Activated naive CD4-positive, alpha-beta T cell treated with anti-CD3 and anti-CD28 coated beads, Interleukin-2, amount 10 ng/mL, durations not matched to agents 7 days and 5 days (primary cell): ENCODE measurements at regions not wholly inside any gene's neighbourhood (a gene's known extent, or its start where the extent isn't known, plus 50 kb on each side); places are given as distances from the start of the nearest gene placed in this dataset.

Experiments
- CTCF ChIA-PET: fragments of 350-600 bp; sonication (Branson Sonifier 250); formaldehyde crosslinking; loops from one replicate; lab custom pipeline; 2021; ENCODE audit warnings: antibody characterized with exemption; lab: Charles Lee
- DNase-seq: peaks from one replicate; pipeline ENCODE4 v3.0.0-alpha.2; 2020
- H3K27ac Mint-ChIP-seq: one replicate; pipeline ENCODE4 v1.8.0; 2021; ENCODE audit warnings: mild to moderate bottlenecking, moderate library complexity, mixed read lengths
- H3K27me3 Mint-ChIP-seq: one replicate; pipeline ENCODE4 v1.8.0; 2021; ENCODE audit warnings: mild to moderate bottlenecking, mixed read lengths
- H3K36me3 Mint-ChIP-seq: one replicate; pipeline ENCODE4 v1.8.0; 2021; ENCODE audit warnings: mixed read lengths
- H3K4me1 Mint-ChIP-seq: one replicate; pipeline ENCODE4 v1.8.0; 2021; ENCODE audit warnings: mixed read lengths
- H3K4me3 Mint-ChIP-seq: one replicate; pipeline ENCODE4 v1.8.0; 2021; ENCODE audit warnings: mild to moderate bottlenecking, moderate library complexity, mixed read lengths
- H3K9me3 Mint-ChIP-seq: one replicate; pipeline ENCODE4 v1.8.0; 2021; ENCODE audit warnings: mixed read lengths

DNA sequence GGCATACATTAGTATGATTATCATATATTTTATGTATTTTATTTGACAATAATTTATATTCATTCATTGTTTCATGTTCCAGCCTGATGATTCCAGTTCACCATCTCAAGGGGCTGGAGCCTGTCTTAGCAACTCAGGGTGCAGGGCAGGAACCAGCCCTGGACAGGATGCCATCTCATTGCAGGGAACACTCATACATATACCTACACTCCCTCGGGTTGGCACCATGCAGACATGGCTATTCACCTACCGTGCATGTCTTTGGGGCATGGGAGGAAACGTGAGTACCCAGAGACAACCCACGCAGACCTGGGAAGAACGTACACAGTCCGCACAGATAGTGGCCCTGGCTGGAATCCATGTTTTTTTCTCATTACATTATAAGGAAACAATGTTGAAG is 151.0 kb upstream of the ZNF536 start:
- no peak overlapping the region for H3K4me3 Mint-ChIP-seq
- no peak overlapping the region for H3K27ac Mint-ChIP-seq
- peaks cover 11% of the 10 kb centered on the region for H3K4me1 Mint-ChIP-seq
- no peak for DNase-seq
- CTCF ChIA-PET = no interaction called here
- no peaks in the 10 kb centered on the region for H3K9me3 Mint-ChIP-seq
- H3K36me3 Mint-ChIP-seq = peaks cover 9% of the 10 kb centered on the region
- H3K27me3 Mint-ChIP-seq = peaks cover 68% of the 10 kb centered on the region

- H3K27me3 Mint-ChIP-seq = peaks cover 72% of the 10 kb centered on the region
- H3K4me3 Mint-ChIP-seq = no peak overlapping the region
- H3K27ac Mint-ChIP-seq = no peak overlapping the region
- no peak for DNase-seq
- no peaks in the 10 kb centered on the region for H3K9me3 Mint-ChIP-seq
- peaks cover 21% of the 10 kb centered on the region for H3K4me1 Mint-ChIP-seq
- H3K36me3 Mint-ChIP-seq = peaks cover 16% of the 10 kb centered on the region
- CTCF ChIA-PET = no interaction called here
Measured at GRCh38 chr19:30222428-30222873, 149.7 kb upstream of the ZNF536 start.

- H3K27ac Mint-ChIP-seq = peak overlapping the region; percentile 70
- H3K4me1 Mint-ChIP-seq = peaks cover 23% of the 10 kb centered on the region
- H3K36me3 Mint-ChIP-seq = peaks cover 16% of the 10 kb centered on the region
- peaks cover 77% of the 10 kb centered on the region for H3K27me3 Mint-ChIP-seq
- H3K9me3 Mint-ChIP-seq = no peaks in the 10 kb centered on the region
- CTCF ChIA-PET = interaction anchor here (0.6 to 1.2 kb wide), 3 partner anchors 8 to 699 kb away, joined by 3 to 4 read pairs (median 3); no protein-coding TSS in a partner anchor
- H3K4me3 Mint-ChIP-seq = no peak overlapping the region
- DNase-seq = no peak
Measured at GRCh38 chr19:30222992-30223865, 149.0 kb upstream of the ZNF536 start.

- peaks cover 16% of the 10 kb centered on the region for H3K36me3 Mint-ChIP-seq
- no peak overlapping the region for H3K27ac Mint-ChIP-seq
- CTCF ChIA-PET = interaction anchor here (1.2 kb wide), 2 partner anchors 8 to 700 kb away, joined by 3 read pairs; no protein-coding TSS in a partner anchor
- no peak for DNase-seq
- H3K9me3 Mint-ChIP-seq = no peaks in the 10 kb centered on the region
- peaks cover 85% of the 10 kb centered on the region for H3K27me3 Mint-ChIP-seq
- H3K4me3 Mint-ChIP-seq = peak overlapping the region; percentile 10
- H3K4me1 Mint-ChIP-seq = peaks cover 26% of the 10 kb centered on the region
Measured at GRCh38 chr19:30223866-30224688, 148.1 kb upstream of the ZNF536 start.

DNA sequence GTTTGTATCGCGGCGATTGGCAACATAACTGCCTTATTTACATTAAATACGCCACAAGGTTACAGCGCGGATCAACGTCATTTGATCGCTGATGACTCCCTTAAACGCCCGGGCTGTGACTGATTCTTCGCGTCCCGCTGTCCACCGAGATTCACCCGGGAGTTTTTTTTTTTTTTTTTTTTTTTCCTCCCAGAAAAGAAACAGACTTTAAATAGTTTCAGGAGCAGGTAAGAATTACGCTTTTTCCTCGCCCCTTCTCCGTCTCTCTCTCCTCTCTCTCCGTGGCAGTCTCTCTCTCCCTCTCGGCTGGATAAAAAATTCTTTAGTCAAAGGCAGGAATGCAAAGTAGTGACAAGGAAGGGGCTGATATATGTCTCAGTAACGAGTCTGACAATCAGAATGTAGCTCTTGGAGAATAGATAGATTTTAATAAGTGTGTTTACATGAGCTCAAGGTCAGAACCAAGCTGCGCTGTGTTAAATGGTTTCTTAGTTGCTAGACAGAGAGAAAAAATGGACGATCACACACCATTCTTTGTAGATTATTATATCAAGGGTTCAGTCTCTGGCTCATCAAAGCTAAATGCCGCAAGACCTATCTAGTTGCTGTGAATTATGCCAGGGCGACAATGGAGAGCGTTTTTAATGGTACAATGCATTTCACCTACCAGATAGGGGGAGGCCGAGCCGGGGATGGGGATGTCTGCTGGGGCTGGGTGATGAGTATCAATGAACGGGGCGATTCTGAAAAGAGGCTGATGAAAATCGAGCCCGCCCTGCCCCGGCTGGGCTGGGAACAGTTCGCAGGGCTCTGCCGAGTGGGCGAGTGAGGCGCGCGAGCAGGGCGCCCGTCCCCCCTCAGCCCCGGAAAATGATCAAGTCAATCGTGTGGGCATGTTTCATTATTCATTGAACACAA is 147.2 kb upstream of the ZNF536 start:
- Mint-ChIP-seq H3K4me3 (peak overlapping the region; percentile 41), H3K27me3 (peaks cover 86% of the 10 kb centered on the region)
- CTCF ChIA-PET = no interaction called here

DNA sequence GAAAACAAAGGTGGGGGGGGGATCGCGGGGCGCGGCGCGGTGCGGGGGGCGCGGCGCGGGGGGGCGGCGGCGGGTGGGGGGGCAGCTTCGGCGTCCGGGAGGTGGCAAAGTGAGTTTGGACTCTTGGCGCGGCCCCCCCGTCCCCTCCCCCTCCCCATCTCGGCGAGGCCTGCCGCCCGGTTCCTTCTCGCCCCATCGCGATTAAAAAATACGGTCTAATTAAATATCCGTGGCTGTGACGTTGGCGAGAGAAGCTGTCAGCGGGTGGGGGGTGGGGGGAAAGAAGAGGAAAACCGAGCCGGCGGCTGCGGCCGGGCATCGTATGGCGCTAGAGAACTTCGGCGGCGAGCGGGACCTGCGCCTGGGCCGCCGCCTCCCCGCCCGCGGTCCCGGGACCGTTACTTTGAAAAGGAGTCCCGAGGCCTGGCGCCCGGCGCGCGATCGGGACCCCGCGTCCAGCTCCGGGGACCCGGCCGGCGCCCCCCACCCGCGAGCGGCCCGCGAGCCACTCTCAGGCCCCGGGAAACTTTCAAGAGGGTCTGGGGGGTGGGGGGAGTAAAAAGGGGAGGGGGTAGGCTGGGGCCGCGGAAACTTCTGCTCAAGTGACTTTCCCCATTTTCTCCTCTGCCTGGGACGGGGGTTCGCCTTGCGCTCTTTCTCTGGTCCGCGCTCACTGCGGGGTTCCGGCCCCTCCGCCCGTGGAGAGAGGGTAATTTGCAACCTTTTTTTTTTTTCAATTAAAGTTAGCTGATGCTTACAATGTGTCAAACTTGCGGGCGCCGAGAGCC is 146.3 kb upstream of the ZNF536 start:
- peaks cover 26% of the 10 kb centered on the region for H3K4me1 Mint-ChIP-seq
- peaks cover 91% of the 10 kb centered on the region for H3K27me3 Mint-ChIP-seq
- CTCF ChIA-PET = no interaction called here
- no peak for DNase-seq
- no peak overlapping the region for H3K27ac Mint-ChIP-seq
- no peaks in the 10 kb centered on the region for H3K9me3 Mint-ChIP-seq
- peaks cover 16% of the 10 kb centered on the region for H3K36me3 Mint-ChIP-seq
- H3K4me3 Mint-ChIP-seq = peak overlapping the region; percentile 45

More for the DNA sequence above, 147.2 kb upstream of the ZNF536 start:
- DNase-seq = peak; percentile 26
- Mint-ChIP-seq H3K4me1 (peaks cover 26% of the 10 kb centered on the region), H3K9me3 (no peaks in the 10 kb centered on the region), H3K36me3 (peaks cover 16% of the 10 kb centered on the region), H3K27ac (peak overlapping the region; percentile 64)

GRCh38 chr19:30226464-30227011 is 145.6 kb upstream of the ZNF536 start:
- Mint-ChIP-seq H3K4me3 (peak overlapping the region; percentile 74), H3K4me1 (peaks cover 26% of the 10 kb centered on the region), H3K9me3 (no peaks in the 10 kb centered on the region), H3K27me3 (peaks cover 93% of the 10 kb centered on the region), H3K36me3 (peaks cover 16% of the 10 kb centered on the region), H3K27ac (peak overlapping the region; percentile 55)
- no peak for DNase-seq
- CTCF ChIA-PET = no interaction called here

GRCh38 chr19:30227012-30227621 is 145.1 kb upstream of the ZNF536 start:
- CTCF ChIA-PET = no interaction called here

GRCh38 chr19:30227661-30228112 is 144.5 kb upstream of the ZNF536 start:
- H3K4me3 Mint-ChIP-seq = peak overlapping the region; percentile 74
- peaks cover 16% of the 10 kb centered on the region for H3K36me3 Mint-ChIP-seq
- CTCF ChIA-PET = no interaction called here
- peaks cover 86% of the 10 kb centered on the region for H3K27me3 Mint-ChIP-seq
- no peaks in the 10 kb centered on the region for H3K9me3 Mint-ChIP-seq
- peak overlapping the region; percentile 71 for H3K27ac Mint-ChIP-seq
- peaks cover 26% of the 10 kb centered on the region for H3K4me1 Mint-ChIP-seq
- DNase-seq = peak; percentile 65

More at GRCh38 chr19:30227012-30227621, 145.1 kb upstream of the ZNF536 start:
- H3K27ac Mint-ChIP-seq = peak overlapping the region; percentile 55
- peak overlapping the region; percentile 74 for H3K4me3 Mint-ChIP-seq
- H3K9me3 Mint-ChIP-seq = no peaks in the 10 kb centered on the region
- DNase-seq = no peak
- H3K36me3 Mint-ChIP-seq = peaks cover 16% of the 10 kb centered on the region
- peaks cover 88% of the 10 kb centered on the region for H3K27me3 Mint-ChIP-seq
- H3K4me1 Mint-ChIP-seq = peaks cover 26% of the 10 kb centered on the region

GRCh38 chr19:30228113-30228834 is 143.9 kb upstream of the ZNF536 start:
- Mint-ChIP-seq H3K27ac (peak overlapping the region; percentile 71), H3K36me3 (peaks cover 12% of the 10 kb centered on the region), H3K9me3 (no peaks in the 10 kb centered on the region), H3K27me3 (peaks cover 86% of the 10 kb centered on the region), H3K4me3 (peak overlapping the region; percentile 43), H3K4me1 (peaks cover 26% of the 10 kb centered on the region)
- CTCF ChIA-PET = no interaction called here
- DNase-seq = no peak

DNA sequence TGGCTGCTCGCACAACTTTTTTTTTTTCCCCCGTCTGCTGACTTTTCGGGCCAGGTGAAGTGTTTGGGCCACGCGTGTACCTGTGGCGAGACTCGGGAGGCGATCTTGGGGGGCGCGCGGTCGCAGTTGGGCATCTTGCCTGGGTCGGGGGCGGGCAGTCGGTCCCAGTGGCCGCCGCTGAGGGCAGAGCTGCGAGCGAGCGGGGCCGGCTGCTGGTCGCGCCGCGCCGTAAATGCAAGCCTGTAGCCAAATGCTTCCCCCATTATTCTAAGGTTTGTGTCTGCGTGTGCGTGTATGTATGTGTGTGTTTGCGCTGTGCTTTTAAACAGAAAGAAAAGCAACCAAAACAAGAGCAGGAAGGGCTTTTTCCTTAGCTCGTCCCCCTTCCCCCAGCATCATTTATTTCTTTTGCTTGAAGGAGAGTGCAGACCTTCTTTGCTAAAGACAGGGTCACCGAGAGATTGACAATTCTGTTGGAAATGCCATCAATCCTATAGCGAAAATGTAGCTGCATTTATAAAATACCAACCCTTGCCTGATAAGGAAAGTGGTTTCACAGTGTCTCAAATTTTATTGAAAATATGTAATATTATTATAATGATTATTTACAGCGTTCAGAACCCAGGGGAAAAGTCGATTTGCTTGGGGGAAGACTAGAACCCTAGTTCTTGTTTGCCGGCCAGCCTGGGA is 143.2 kb upstream of the ZNF536 start:
- H3K9me3 Mint-ChIP-seq = no peaks in the 10 kb centered on the region
- H3K4me3 Mint-ChIP-seq = peak overlapping the region; percentile 29
- peak overlapping the region; percentile 69 for H3K27ac Mint-ChIP-seq
- H3K27me3 Mint-ChIP-seq = peaks cover 82% of the 10 kb centered on the region
- H3K36me3 Mint-ChIP-seq = peaks cover 12% of the 10 kb centered on the region
- DNase-seq = no peak
- peaks cover 23% of the 10 kb centered on the region for H3K4me1 Mint-ChIP-seq
- CTCF ChIA-PET = no interaction called here
